ENCODE measurements at regions not wholly inside any gene's neighbourhood (a gene's known extent, or its start where the extent isn't known, plus 50 kb on each side); places are given as distances from the start of the nearest gene placed in this dataset.
"Not testable (repeated sequence)": the region's sequence is repeated elsewhere in the genome, so short reads cannot be mapped to it uniquely, and the experiment has no call there.

- no peak for TF ChIP-seq CTCF (IDR thresholded peaks at IDR 0.05; ENCODE audit: insufficient read depth, low read depth, low read length)
- no peak overlapping the region for H3K4me3 ChIP-seq (ENCODE audit: low read depth, low read length)
- DNase-seq (ENCODE audit: low read depth): no peak
These were observed 806.0 kb upstream of the SORCS1 start for GRCh38 chr10:107970512-107970911.

GRCh38 chr10:107969936-107970335 is 805.4 kb upstream of the SORCS1 start:
- H3K4me3 ChIP-seq (ENCODE audit: low read depth, low read length): no peak overlapping the region
- no peak for TF ChIP-seq CTCF (IDR thresholded peaks at IDR 0.05; ENCODE audit: insufficient read depth, low read depth, low read length)

GRCh38 chr10:107966826-107967225 is 802.3 kb upstream of the SORCS1 start:
- no peak for DNase-seq (ENCODE audit: low read depth)
- no peak for TF ChIP-seq CTCF (IDR thresholded peaks at IDR 0.05; ENCODE audit: insufficient read depth, low read depth, low read length)
- no peak overlapping the region for H3K4me3 ChIP-seq (ENCODE audit: low read depth, low read length)

More at GRCh38 chr10:107969936-107970335, 805.4 kb upstream of the SORCS1 start:
- no peak for DNase-seq (ENCODE audit: low read depth)

- TF ChIP-seq CTCF (IDR thresholded peaks at IDR 0.05; ENCODE audit: insufficient read depth, low read depth, low read length): no peak
- H3K4me3 ChIP-seq (ENCODE audit: low read depth, low read length): no peak overlapping the region
- no peak for DNase-seq (ENCODE audit: low read depth)
These were observed 788.4 kb upstream of the SORCS1 start for GRCh38 chr10:107952649-107953556.

- not testable (repeated sequence) for H3K4me3 ChIP-seq (ENCODE audit: low read depth, low read length); DNase-seq (ENCODE audit: low read depth)
These were observed 786.0 kb upstream of the SORCS1 start for GRCh38 chr10:107950411-107951062.

GRCh38 chr10:107942826-107943225 is 778.3 kb upstream of the SORCS1 start:
- no peak for TF ChIP-seq CTCF (IDR thresholded peaks at IDR 0.05; ENCODE audit: insufficient read depth, low read depth, low read length)
- DNase-seq (ENCODE audit: low read depth): no peak
- H3K4me3 ChIP-seq (ENCODE audit: low read depth, low read length): no peak overlapping the region

GRCh38 chr10:107933076-107933475 is 768.6 kb upstream of the SORCS1 start:
- no peak for TF ChIP-seq CTCF (IDR thresholded peaks at IDR 0.05; ENCODE audit: insufficient read depth, low read depth, low read length)
- no peak overlapping the region for H3K4me3 ChIP-seq (ENCODE audit: low read depth, low read length)

More at GRCh38 chr10:107933076-107933475, 768.6 kb upstream of the SORCS1 start:
- no peak for DNase-seq (ENCODE audit: low read depth)

Measured in fibroblast of villous mesenchyme (primary cell).